ENCODE measurements at regions not wholly inside any gene's neighbourhood (a gene's known extent, or its start where the extent isn't known, plus 50 kb on each side); places are given as distances from the start of the nearest gene placed in this dataset.

DNA sequence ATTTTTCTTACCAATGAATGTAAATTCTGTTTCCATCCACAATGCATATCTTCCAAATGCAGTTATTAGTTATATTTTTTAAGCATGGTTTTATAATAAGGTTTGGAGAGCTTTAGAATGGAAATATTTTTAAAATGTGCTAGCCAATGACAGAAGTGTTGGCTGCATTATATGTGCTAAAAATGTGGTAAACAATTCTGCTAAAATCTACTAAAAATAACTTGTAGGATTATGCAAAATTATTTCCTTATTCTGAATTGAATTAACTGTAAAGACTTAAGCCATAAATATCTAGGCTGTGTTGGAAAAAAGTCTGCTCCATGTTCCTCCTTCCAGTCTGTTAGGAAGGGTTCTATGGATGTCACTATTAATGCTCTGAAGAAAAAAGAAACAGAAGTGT lies 503.3 kb downstream of the PRR16 start:
- Histone ChIP-seq H3K9me1 (ENCODE audit: insufficient read depth, low read length) (no peaks in the 10 kb centered on the region), H3K4me3 (ENCODE audit: insufficient read depth, low read depth, low read length) (no peak overlapping the region), H4K20me1 (ENCODE audit: insufficient read depth, low read length) (no peaks in the 10 kb centered on the region), H3K27ac (ENCODE audit: insufficient read depth, low read length) (no peak overlapping the region), H2BK5ac (ENCODE audit: low read depth, low read length, poor library complexity, severe bottlenecking) (no peak overlapping the region), H2BK120ac (ENCODE audit: low read depth, low read length) (no peak overlapping the region), H3K4ac (ENCODE audit: low read depth, low read length) (no peak overlapping the region), H4K5ac (ENCODE audit: low read depth, low read length) (no peak overlapping the region), H2AK9ac (replicated peaks; ENCODE audit: low read depth, low read length, poor library complexity) (no peak overlapping the region), H3K56ac (ENCODE audit: extremely low read depth, insufficient read depth, low read length) (no peak overlapping the region), H4K91ac (ENCODE audit: insufficient read depth, low read depth, low read length) (no peak overlapping the region), H3K4me2 (ENCODE audit: low read depth, low read length) (no peak overlapping the region), H3K36me3 (ENCODE audit: control insufficient read depth, insufficient read depth, low read length) (no peaks in the 10 kb centered on the region), H3K18ac (ENCODE audit: low read depth, low read length) (no peak overlapping the region), H2BK20ac (ENCODE audit: low read depth, low read length) (no peak overlapping the region), H3K9me3 (ENCODE audit: control insufficient read depth, insufficient read depth, low read length) (no peaks in the 10 kb centered on the region), H2BK15ac (ENCODE audit: low read depth, low read length) (no peak overlapping the region), H3K27me3 (ENCODE audit: control insufficient read depth, insufficient read depth, low read length) (no peaks in the 10 kb centered on the region), H3K14ac (replicated peaks; ENCODE audit: low read depth, low read length) (no peak overlapping the region), H3K79me1 (ENCODE audit: low read depth in 1 of 2, low read length in 2 of 2) (no peaks in the 10 kb centered on the region), H2AK5ac (ENCODE audit: low read depth, low read length) (no peak overlapping the region), H3K4me1 (ENCODE audit: control insufficient read depth, insufficient read depth, low read length) (no peaks in the 10 kb centered on the region), H3K9ac (ENCODE audit: low read depth, low read length) (no peak overlapping the region), H4K8ac (ENCODE audit: low read depth in 2 of 2, low read length in 2 of 2) (no peak overlapping the region), H2AFZ (replicated peaks; ENCODE audit: low read length, poor library complexity) (no peak overlapping the region), H3K23ac (ENCODE audit: low read depth, low read length) (no peak overlapping the region)
- POLR2A ChIA-PET (ENCODE audit: unreplicated experiment): no interaction called here
- intact Hi-C loops (cut with micrococcal nuclease): no loop called here
- no peak for DNase-seq
- BruUV-seq (replicated peaks): no TSS peak
- TF ChIP-seq NFE2L2 (IDR thresholded peaks at IDR 0.05; ENCODE audit: low read depth, low read length): no peak
- no peak for TF ChIP-seq BHLHE40 (IDR thresholded peaks at IDR 0.05; ENCODE audit: low read depth, low read length)
- TF ChIP-seq MAFK (IDR thresholded peaks at IDR 0.05; ENCODE audit: low read depth, low read length): no peak
- no peak for TF ChIP-seq MAZ (IDR thresholded peaks at IDR 0.05; ENCODE audit: borderline replicate concordance, low read depth, low read length)
- TF ChIP-seq RCOR1 (IDR thresholded peaks at IDR 0.05; ENCODE audit: insufficient replicate concordance, low read length): no peak
- TF ChIP-seq RFX5 (IDR thresholded peaks at IDR 0.05; ENCODE audit: low read depth, low read length): no peak
- TF ChIP-seq, protein P1, sequence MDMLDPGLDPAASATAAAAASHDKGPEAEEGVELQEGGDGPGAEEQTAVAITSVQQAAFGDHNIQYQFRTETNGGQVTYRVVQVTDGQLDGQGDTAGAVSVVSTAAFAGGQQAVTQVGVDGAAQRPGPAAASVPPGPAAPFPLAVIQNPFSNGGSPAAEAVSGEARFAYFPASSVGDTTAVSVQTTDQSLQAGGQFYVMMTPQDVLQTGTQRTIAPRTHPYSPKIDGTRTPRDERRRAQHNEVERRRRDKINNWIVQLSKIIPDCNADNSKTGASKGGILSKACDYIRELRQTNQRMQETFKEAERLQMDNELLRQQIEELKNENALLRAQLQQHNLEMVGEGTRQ (IDR thresholded peaks at IDR 0.05; ENCODE audit: low read depth, low read length): no peak
- no peak for TF ChIP-seq MXI1 (IDR thresholded peaks at IDR 0.05; ENCODE audit: borderline replicate concordance, low read depth, low read length)
- TF ChIP-seq CHD1 (IDR thresholded peaks at IDR 0.05; ENCODE audit: low read depth, low read length): no peak
- no peak for TF ChIP-seq RAD21 (IDR thresholded peaks at IDR 0.05; ENCODE audit: low read length)
- TF ChIP-seq, protein P2, sequence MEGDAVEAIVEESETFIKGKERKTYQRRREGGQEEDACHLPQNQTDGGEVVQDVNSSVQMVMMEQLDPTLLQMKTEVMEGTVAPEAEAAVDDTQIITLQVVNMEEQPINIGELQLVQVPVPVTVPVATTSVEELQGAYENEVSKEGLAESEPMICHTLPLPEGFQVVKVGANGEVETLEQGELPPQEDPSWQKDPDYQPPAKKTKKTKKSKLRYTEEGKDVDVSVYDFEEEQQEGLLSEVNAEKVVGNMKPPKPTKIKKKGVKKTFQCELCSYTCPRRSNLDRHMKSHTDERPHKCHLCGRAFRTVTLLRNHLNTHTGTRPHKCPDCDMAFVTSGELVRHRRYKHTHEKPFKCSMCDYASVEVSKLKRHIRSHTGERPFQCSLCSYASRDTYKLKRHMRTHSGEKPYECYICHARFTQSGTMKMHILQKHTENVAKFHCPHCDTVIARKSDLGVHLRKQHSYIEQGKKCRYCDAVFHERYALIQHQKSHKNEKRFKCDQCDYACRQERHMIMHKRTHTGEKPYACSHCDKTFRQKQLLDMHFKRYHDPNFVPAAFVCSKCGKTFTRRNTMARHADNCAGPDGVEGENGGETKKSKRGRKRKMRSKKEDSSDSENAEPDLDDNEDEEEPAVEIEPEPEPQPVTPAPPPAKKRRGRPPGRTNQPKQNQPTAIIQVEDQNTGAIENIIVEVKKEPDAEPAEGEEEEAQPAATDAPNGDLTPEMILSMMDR (conservative IDR thresholded peaks at IDR 0.05; ENCODE audit: low read depth, low read length): no peak
- TF ChIP-seq SMC3 (IDR thresholded peaks at IDR 0.05; ENCODE audit: low read depth, low read length): no peak
- TF ChIP-seq CEBPB (IDR thresholded peaks at IDR 0.05; ENCODE audit: low read depth, low read length): no peak
- dilution Hi-C loops (cut with HindIII; ENCODE audit: low sequenced_read_pairs, unreplicated experiment): no loop called here
- ATAC-seq (ENCODE audit: low read depth): no peak
- in situ Hi-C loops (cut with MboI; ENCODE audit: low sequenced_read_pairs): no loop called here
- CTCF ChIA-PET: no interaction called here

Data from IMR-90 (cell line).